ENCODE measurements at regions not wholly inside any gene's neighbourhood (a gene's known extent, or its start where the extent isn't known, plus 50 kb on each side); places are given as distances from the start of the nearest gene placed in this dataset.
"Not testable (repeated sequence)": the region's sequence is repeated elsewhere in the genome, so short reads cannot be mapped to it uniquely, and the experiment has no call there.

- ChIA-PET CTCF (no interaction called here), POLR2A (no interaction called here)
- no peak for DNase-seq (ENCODE audit: extremely low spot score)
- TF ChIP-seq FOXA1 (IDR thresholded peaks at IDR 0.05): no peak
- no peak for TF ChIP-seq PKNOX1 (IDR thresholded peaks at IDR 0.05)
- no peak for TF ChIP-seq HDGF (IDR thresholded peaks at IDR 0.05; ENCODE audit: borderline replicate concordance)
- no peak for TF ChIP-seq BHLHE40 (IDR thresholded peaks at IDR 0.05; ENCODE audit: borderline replicate concordance)
- no peak for TF ChIP-seq SUZ12 (IDR thresholded peaks at IDR 0.05)
- TF ChIP-seq ARNT (IDR thresholded peaks at IDR 0.05): no peak
- no peak for TF ChIP-seq ELF4 (IDR thresholded peaks at IDR 0.05)
- TF ChIP-seq CTBP1 (IDR thresholded peaks at IDR 0.05; ENCODE audit: borderline replicate concordance): no peak
- no peak for TF ChIP-seq FOXM1 (IDR thresholded peaks at IDR 0.05; ENCODE audit: borderline replicate concordance)
- TF ChIP-seq SP1 (IDR thresholded peaks at IDR 0.05): no peak
- no peak for TF ChIP-seq TARDBP (IDR thresholded peaks at IDR 0.05)
These were observed 359.5 kb upstream of the FGF16 start for GRCh38 chrX:77087529-77088169.

- CTCF ChIA-PET: no interaction called here
- no peak for TF ChIP-seq FOXK2 (IDR thresholded peaks at IDR 0.05)
- TF ChIP-seq NFRKB (IDR thresholded peaks at IDR 0.05): no peak
- no peak for TF ChIP-seq BHLHE40 (IDR thresholded peaks at IDR 0.05; ENCODE audit: borderline replicate concordance)
- no peak for TF ChIP-seq ZNF384 (IDR thresholded peaks at IDR 0.05)
- TF ChIP-seq SP1 (IDR thresholded peaks at IDR 0.05): no peak
- POLR2A ChIA-PET: no interaction called here
- DNase-seq (ENCODE audit: extremely low spot score): no peak
These were observed 359.0 kb upstream of the FGF16 start for GRCh38 chrX:77088233-77088632.

- ChIA-PET POLR2A (no interaction called here), CTCF (no interaction called here)
- no peak for DNase-seq (ENCODE audit: extremely low spot score)
- TF ChIP-seq FOXA1 (IDR thresholded peaks at IDR 0.05): no peak
- no peak for TF ChIP-seq TARDBP (IDR thresholded peaks at IDR 0.05)
- TF ChIP-seq FOXK2 (IDR thresholded peaks at IDR 0.05): no peak
- TF ChIP-seq ARNT (IDR thresholded peaks at IDR 0.05): no peak
- TF ChIP-seq LEF1 (IDR thresholded peaks at IDR 0.05; ENCODE audit: borderline replicate concordance): no peak
- no peak for TF ChIP-seq ZNF384 (IDR thresholded peaks at IDR 0.05)
- no peak for TF ChIP-seq BHLHE40 (IDR thresholded peaks at IDR 0.05; ENCODE audit: borderline replicate concordance)
- no peak for TF ChIP-seq HDGF (IDR thresholded peaks at IDR 0.05; ENCODE audit: borderline replicate concordance)
- TF ChIP-seq NFRKB (IDR thresholded peaks at IDR 0.05): no peak
- TF ChIP-seq CTBP1 (IDR thresholded peaks at IDR 0.05; ENCODE audit: borderline replicate concordance): no peak
- TF ChIP-seq L3MBTL2 (conservative IDR thresholded peaks at IDR 0.05): no peak
- no peak for TF ChIP-seq ELF4 (IDR thresholded peaks at IDR 0.05)
- TF ChIP-seq SUZ12 (IDR thresholded peaks at IDR 0.05): no peak
- TF ChIP-seq FOXM1 (IDR thresholded peaks at IDR 0.05; ENCODE audit: borderline replicate concordance): no peak
These were observed 332.7 kb upstream of the FGF16 start for GRCh38 chrX:77114501-77114900.

GRCh38 chrX:77118686-77119085 lies 328.5 kb upstream of the FGF16 start:
- POLR2A ChIA-PET: no interaction called here
- no peak for DNase-seq (ENCODE audit: extremely low spot score)
- CTCF ChIA-PET: no interaction called here
- TF ChIP-seq LEF1 (IDR thresholded peaks at IDR 0.05; ENCODE audit: borderline replicate concordance) (no peak), ELF4 (IDR thresholded peaks at IDR 0.05) (no peak), BHLHE40 (IDR thresholded peaks at IDR 0.05; ENCODE audit: borderline replicate concordance) (no peak), NFRKB (IDR thresholded peaks at IDR 0.05) (no peak), L3MBTL2 (conservative IDR thresholded peaks at IDR 0.05) (no peak), FOXK2 (IDR thresholded peaks at IDR 0.05) (no peak), PKNOX1 (IDR thresholded peaks at IDR 0.05) (no peak), TARDBP (IDR thresholded peaks at IDR 0.05) (no peak), SP1 (IDR thresholded peaks at IDR 0.05) (no peak), ZNF384 (IDR thresholded peaks at IDR 0.05) (no peak), CTBP1 (IDR thresholded peaks at IDR 0.05; ENCODE audit: borderline replicate concordance) (no peak), HDGF (IDR thresholded peaks at IDR 0.05; ENCODE audit: borderline replicate concordance) (no peak), ARNT (IDR thresholded peaks at IDR 0.05) (no peak), FOXM1 (IDR thresholded peaks at IDR 0.05; ENCODE audit: borderline replicate concordance) (no peak), FOXA1 (IDR thresholded peaks at IDR 0.05) (no peak), SUZ12 (IDR thresholded peaks at IDR 0.05) (no peak)

DNA sequence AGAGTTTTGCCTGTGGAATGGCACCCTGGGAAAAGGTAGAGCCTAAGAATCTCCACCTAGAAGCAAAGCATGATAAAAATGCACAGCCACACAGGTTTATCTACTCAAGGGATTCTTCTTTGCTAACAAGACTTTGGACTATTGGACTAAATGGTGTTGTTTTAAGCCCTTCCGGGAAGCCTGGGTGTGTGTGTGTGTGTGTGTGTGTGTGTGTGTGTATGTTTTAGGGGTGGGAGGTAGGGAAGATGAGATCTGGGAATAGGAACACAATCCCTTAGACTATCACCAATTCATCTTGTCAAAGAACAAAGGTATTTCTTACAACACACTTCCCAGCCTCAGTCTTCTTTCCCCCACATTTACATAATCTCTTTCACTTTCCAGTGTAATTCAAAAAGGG lies 327.5 kb upstream of the FGF16 start:
- POLR2A ChIA-PET: no interaction called here
- TF ChIP-seq PKNOX1 (IDR thresholded peaks at IDR 0.05): no peak
- DNase-seq (ENCODE audit: extremely low spot score): no peak
- CTCF ChIA-PET: no interaction called here

DNA sequence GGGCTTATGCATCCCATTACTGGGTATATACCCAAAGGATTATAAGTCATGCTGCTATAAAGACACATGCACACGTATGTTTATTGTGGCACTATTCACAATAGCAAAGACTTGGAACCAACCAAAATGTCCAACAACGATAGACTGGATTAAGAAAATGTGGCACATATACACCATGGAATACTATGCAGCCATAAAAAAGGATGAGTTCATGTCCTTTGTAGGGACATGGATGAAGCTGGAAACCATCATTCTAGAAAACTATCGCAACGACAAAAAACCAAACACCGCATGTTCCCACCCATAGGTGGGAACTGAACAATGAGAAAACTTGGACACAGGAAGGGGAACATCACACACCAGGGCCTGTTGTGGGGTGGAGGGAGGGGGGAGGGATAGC lies 323.3 kb upstream of the FGF16 start:
- CTCF ChIA-PET; DNase-seq (ENCODE audit: extremely low spot score); POLR2A ChIA-PET: not testable (repeated sequence)

- DNase-seq (ENCODE audit: extremely low spot score); POLR2A ChIA-PET; CTCF ChIA-PET: not testable (repeated sequence)
These were observed 319.6 kb upstream of the FGF16 start for GRCh38 chrX:77127571-77127970.

Measured in HEK293T (cell line).